Nephron (organoid): ENCODE measurements at regions not wholly inside any gene's neighbourhood (a gene's known extent, or its start where the extent isn't known, plus 50 kb on each side); places are given as distances from the start of the nearest gene placed in this dataset.
"Not testable (repeated sequence)": the region's sequence is repeated elsewhere in the genome, so short reads cannot be mapped to it uniquely, and the experiment has no call there.

Source experiments
- H3K27ac Mint-ChIP-seq, 3 experiments: 2 replicates each; pipeline ENCODE4 v1.8.0; 2020; ENCODE audit warnings: mixed read lengths in 3 of 3, mild to moderate bottlenecking in 2 of 3, moderate library complexity in 1 of 3
- H3K27me3 Mint-ChIP-seq: 2 replicates; pipeline ENCODE4 v1.8.0; 2021; ENCODE audit warnings: low read depth, mild to moderate bottlenecking, moderate library complexity, mixed read lengths
- H3K36me3 Mint-ChIP-seq: 2 replicates; pipeline ENCODE4 v1.8.0; 2020; ENCODE audit warnings: low read depth, mixed read lengths
- H3K4me1 Mint-ChIP-seq: 2 replicates; pipeline ENCODE4 v1.8.0; 2020; ENCODE audit warnings: mixed read lengths
- H3K4me3 Mint-ChIP-seq, 3 experiments: 2 replicates each; pipeline ENCODE4 v1.8.0; 2020; ENCODE audit warnings: mild to moderate bottlenecking in 3 of 3, mixed read lengths in 3 of 3, moderate library complexity in 2 of 3
- H3K9me3 Mint-ChIP-seq: 2 replicates; pipeline ENCODE4 v1.8.0; 2020; ENCODE audit warnings: mixed read lengths
- CTCF ChIP-seq, 3 experiments: fragments of 200-600 bp; sonication (generic); IDR thresholded peaks; one replicate each; pipeline ENCODE4 v1.5.0; 2021; ENCODE audit warnings: antibody characterized with exemption in 3 of 3; ENCODE audit not compliant: unreplicated experiment in 3 of 3

DNA sequence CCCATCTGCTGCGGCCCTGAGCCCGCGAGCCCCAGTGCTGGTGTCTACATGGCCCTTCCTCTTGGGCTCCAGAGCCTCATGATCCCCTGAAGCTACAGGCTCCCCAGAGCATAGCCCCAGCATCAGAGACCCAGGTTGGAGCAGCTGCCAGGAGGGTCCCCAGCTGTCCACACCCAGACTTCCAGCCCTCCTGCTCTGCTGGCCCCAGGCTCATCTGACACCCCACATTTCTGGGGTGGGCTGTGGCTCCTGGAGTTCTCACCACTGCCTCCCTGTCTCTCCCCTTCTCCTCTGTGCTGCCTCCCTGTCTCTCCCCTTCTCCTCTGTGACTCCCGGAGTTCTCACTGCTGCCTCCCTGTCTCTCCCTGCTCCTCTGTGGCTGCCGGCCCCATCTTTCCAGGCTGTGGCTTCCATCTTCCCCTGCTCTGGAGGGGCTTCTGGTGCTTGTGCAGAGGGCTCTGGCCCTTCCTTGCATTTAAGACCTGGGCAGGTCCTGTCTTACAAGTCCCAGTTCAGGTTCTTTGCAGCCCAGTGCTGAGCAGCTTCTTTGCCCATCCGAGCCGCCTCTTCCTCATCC is 108.1 kb downstream of the ERMARD start:
- H3K4me1 Mint-ChIP-seq = peaks cover 6% of the 10 kb centered on the region
- TF ChIP-seq CTCF (IDR thresholded peaks at IDR 0.05; ENCODE audit: unreplicated experiment in 3 of 3) = no peak
- no peak overlapping the region for H3K27ac Mint-ChIP-seq
- no peak overlapping the region for H3K4me3 Mint-ChIP-seq
- H3K9me3 Mint-ChIP-seq = peaks cover 9% of the 10 kb centered on the region
- peaks cover 5% of the 10 kb centered on the region for H3K36me3 Mint-ChIP-seq
- H3K27me3 Mint-ChIP-seq = no peaks in the 10 kb centered on the region

DNA sequence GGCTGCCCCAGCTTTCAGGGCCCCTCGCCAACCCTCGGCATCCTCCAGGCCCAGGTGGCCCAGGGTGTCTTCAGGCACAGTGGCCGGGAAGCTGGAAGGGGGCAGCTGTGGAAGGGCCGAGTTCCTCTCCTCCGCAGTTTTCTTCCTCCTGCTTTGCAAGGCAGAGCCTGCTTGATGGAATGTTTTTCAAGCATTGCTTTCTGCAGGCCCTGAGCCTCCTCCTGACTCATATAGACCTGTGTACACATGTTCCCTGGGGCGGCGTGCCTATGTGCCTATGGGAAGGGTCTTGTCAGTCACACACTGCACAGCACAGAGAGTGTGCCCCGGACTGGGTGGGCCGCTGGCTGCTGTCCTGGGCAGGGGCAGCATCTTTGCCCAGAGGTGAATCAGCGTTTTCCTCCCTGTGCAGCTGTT is 107.5 kb downstream of the ERMARD start:
- peaks cover 6% of the 10 kb centered on the region for H3K4me1 Mint-ChIP-seq
- peaks cover 2% of the 10 kb centered on the region for H3K27me3 Mint-ChIP-seq
- H3K9me3 Mint-ChIP-seq = peaks cover 9% of the 10 kb centered on the region
- no peak overlapping the region for H3K4me3 Mint-ChIP-seq
- H3K27ac Mint-ChIP-seq = no peak overlapping the region
- peaks cover 5% of the 10 kb centered on the region for H3K36me3 Mint-ChIP-seq
- no peak for TF ChIP-seq CTCF (IDR thresholded peaks at IDR 0.05; ENCODE audit: unreplicated experiment in 3 of 3)

DNA sequence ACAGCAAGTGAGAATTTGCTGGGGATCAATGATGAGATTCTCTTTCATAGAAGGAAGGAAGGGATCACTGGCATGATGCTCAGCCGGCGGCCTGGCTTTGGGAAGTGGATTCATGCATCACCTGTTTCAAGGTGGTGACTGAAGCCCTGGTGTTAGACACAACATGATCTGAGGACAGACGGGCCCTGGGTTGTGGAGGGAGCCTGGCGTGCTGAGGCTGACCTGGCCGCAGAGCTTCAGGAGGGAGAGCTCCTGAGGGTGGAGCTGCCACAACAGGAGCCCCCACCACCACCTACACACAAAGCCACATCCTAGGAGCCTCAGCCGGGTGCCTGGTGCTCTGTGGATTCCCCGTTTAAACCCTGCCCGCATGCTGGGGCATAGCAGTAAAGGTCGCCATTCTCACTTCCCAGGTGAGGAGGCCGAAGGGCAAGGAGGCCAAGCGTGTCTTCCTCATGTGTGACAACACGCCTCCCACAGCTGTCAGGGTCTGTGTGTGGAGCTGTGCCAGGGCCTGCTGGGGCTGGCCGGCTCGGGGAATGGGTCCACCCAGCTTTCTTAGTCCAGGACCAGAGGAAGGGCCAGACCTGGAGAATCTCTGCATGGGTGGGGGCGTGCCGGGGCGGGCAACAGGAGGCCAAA is 107.0 kb downstream of the ERMARD start:
- Mint-ChIP-seq H3K36me3 (peaks cover 5% of the 10 kb centered on the region), H3K27ac (no peak overlapping the region), H3K27me3 (peaks cover 5% of the 10 kb centered on the region), H3K9me3 (peaks cover 9% of the 10 kb centered on the region), H3K4me3 (no peak overlapping the region), H3K4me1 (peaks cover under 1% of the 10 kb centered on the region)
- no peak for TF ChIP-seq CTCF (IDR thresholded peaks at IDR 0.05; ENCODE audit: unreplicated experiment in 3 of 3)

DNA sequence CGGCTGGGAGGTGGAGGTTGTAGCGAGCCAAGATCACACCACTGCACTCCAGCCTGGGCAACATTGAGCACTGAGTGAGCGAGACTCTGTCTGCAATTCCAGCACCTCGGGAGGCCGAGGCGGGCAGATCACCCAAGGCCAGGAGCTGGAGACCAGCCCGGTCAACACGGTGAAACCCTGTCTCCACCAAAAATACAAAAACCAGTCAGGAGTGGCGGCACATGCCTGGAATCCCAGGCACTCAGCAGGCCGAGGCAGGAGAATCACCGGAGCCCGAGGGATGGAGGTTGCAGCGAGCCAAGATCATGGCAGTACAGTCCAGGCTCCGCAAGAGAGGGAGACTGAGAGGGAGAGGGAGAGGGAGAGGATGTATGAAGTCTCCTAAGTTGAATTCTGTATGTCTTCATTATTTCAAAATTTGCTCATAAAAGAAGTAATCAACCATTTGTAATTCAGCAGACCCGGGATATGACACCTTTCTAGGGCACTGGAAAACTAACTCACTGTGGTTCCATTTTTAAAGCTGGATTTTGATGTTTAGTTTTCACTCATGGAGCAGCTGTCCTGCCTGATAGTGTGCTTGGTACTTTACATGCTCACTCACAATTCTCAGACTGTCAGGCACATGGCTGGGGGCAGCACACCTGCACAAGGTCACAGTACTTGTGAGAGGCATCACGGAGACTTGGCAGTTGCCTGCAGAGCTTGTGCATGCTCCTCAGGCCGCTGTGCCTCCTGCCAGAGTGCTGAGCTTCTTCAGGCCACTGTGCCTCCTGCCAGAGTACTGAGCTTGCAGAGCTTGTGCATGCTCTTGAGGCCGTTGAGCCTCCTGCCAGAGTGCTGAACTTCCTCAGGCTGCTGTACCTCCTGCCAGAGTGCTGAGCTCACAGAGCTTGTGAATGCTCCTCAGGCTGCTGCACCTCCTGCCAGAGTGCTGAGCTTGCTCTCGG is 106.2 kb downstream of the ERMARD start:
- no peak overlapping the region for H3K27ac Mint-ChIP-seq
- H3K27me3 Mint-ChIP-seq = peaks cover 5% of the 10 kb centered on the region
- TF ChIP-seq CTCF (IDR thresholded peaks at IDR 0.05; ENCODE audit: unreplicated experiment in 3 of 3) = no peak
- H3K4me1 Mint-ChIP-seq = no peaks in the 10 kb centered on the region
- peaks cover 9% of the 10 kb centered on the region for H3K9me3 Mint-ChIP-seq
- no peak overlapping the region for H3K4me3 Mint-ChIP-seq
- peaks cover 5% of the 10 kb centered on the region for H3K36me3 Mint-ChIP-seq

DNA sequence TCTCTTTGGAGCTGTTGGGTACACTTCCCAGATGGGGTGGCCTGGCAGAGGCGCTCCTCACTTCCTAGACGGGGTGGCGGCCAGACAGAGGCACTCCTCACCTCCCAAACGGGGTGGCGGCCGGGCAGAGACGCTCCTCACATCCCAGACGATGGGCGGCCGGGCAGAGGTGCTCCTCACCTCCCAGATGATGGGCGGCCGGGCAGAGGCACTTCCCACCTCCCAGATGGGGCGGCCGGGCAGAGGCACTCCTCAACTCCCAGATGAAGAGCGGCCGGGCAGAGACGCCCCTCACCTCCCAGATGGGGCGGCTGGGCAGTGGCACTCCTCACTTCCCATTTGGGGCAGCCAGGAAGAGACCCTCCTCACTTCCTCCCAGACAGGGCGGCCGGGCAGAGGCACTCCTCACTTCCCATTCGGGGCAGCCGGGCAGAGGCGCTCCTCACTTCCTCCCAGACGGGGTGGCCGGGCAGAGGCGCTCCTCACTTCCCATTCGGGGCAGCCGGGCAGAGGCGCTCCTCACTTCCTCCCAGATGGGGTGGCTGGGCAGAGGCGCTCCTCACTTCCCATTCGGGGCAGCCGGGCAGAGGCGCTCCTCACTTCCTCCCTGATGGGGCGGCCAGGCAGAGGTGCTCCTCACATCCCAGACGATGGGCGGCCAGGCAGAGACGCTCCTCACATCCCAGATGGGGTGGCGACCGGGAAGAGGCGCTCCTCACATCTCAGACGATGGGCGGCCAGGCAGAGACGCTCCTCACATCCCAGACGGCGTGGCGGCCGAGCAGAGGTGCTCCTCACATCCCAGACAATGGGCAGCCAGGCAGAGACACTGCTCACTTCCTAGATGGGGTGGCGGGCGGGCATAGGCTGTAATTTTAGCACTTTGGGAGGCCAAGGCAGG is 105.3 kb downstream of the ERMARD start:
- not testable (repeated sequence) for H3K9me3 Mint-ChIP-seq, H3K27me3 Mint-ChIP-seq, H3K36me3 Mint-ChIP-seq, H3K4me3 Mint-ChIP-seq, H3K27ac Mint-ChIP-seq, H3K4me1 Mint-ChIP-seq
